SH-SY5Y (cell line): ENCODE measurements at regions not wholly inside any gene's neighbourhood (a gene's known extent, or its start where the extent isn't known, plus 50 kb on each side); places are given as distances from the start of the nearest gene placed in this dataset.

Experiments
- GATA2 ChIP-seq: IDR thresholded peaks from 2 replicates; pipeline ENCODE4 v1.6.1; 2011; ENCODE audit warnings: mild to moderate bottlenecking, low read depth, low read length
- GATA3 ChIP-seq: IDR thresholded peaks from 2 replicates; pipeline ENCODE4 v1.6.1; 2011; ENCODE audit warnings: low read depth, mild to moderate bottlenecking, low read length, moderate library complexity

- TF ChIP-seq GATA2, result no peak
- TF ChIP-seq GATA3, result no peak
Measured at GRCh38 chr4:141376769-141377168, 156.1 kb downstream of the ZNF330 start.
